ENCODE measurements at regions not wholly inside any gene's neighbourhood (a gene's known extent, or its start where the extent isn't known, plus 50 kb on each side); places are given as distances from the start of the nearest gene placed in this dataset.

GRCh38 chr16:80459331-80459777 is 81.4 kb upstream of the DYNLRB2 start:
- WGBS (ENCODE audit: extremely low coverage, insufficient read length, low lambda C conversion rate): no CpG with 5 or more reads among the region's 3 CpGs
- no peaks in the 10 kb centered on the region for H3K36me3 Mint-ChIP-seq (ENCODE audit: insufficient read depth in 1 of 3, low read depth in 3 of 3)
- H2BK5ac ChIP-seq (ENCODE audit: insufficient read length, low read length): no peak overlapping the region
- H3K56ac ChIP-seq (ENCODE audit: insufficient read length, low read depth, low read length): no peak overlapping the region
- TF ChIP-seq, protein P1, sequence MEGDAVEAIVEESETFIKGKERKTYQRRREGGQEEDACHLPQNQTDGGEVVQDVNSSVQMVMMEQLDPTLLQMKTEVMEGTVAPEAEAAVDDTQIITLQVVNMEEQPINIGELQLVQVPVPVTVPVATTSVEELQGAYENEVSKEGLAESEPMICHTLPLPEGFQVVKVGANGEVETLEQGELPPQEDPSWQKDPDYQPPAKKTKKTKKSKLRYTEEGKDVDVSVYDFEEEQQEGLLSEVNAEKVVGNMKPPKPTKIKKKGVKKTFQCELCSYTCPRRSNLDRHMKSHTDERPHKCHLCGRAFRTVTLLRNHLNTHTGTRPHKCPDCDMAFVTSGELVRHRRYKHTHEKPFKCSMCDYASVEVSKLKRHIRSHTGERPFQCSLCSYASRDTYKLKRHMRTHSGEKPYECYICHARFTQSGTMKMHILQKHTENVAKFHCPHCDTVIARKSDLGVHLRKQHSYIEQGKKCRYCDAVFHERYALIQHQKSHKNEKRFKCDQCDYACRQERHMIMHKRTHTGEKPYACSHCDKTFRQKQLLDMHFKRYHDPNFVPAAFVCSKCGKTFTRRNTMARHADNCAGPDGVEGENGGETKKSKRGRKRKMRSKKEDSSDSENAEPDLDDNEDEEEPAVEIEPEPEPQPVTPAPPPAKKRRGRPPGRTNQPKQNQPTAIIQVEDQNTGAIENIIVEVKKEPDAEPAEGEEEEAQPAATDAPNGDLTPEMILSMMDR (conservative IDR thresholded peaks at IDR 0.05): no peak
- H3K79me2 ChIP-seq (ENCODE audit: insufficient read depth, low read length): no peaks in the 10 kb centered on the region
- no peak for DNase-seq
- no peak overlapping the region for H3K18ac ChIP-seq (ENCODE audit: insufficient read length, low read depth, low read length)
- no peak overlapping the region for H2BK120ac ChIP-seq (ENCODE audit: low read depth, low read length, poor library complexity, severe bottlenecking)
- no peaks in the 10 kb centered on the region; a peak in 1 of 5 replicates for H3K9me3 Mint-ChIP-seq
- no peak overlapping the region for H3T11ph ChIP-seq (ENCODE audit: low read length)
- no peak overlapping the region for H4K5ac ChIP-seq (ENCODE audit: insufficient read length, low read depth, low read length)
- peaks cover 11% of the 10 kb centered on the region in 2 experiments for H3K4me1 Mint-ChIP-seq
- no peak overlapping the region for H3K4me3 Mint-ChIP-seq
- H3K4ac ChIP-seq (ENCODE audit: low read depth, low read length): no peak overlapping the region
- H2AFZ ChIP-seq (ENCODE audit: low read length): no peak overlapping the region
- no peaks in the 10 kb centered on the region for H3K27me3 ChIP-seq (ENCODE audit: insufficient read depth, low read length)
- H3K27me3 Mint-ChIP-seq (ENCODE audit: low read depth): peaks cover 8% of the 10 kb centered on the region; the same call in 1 of the 2 replicates
- H3K4me2 ChIP-seq (ENCODE audit: insufficient read depth, insufficient read length, low read length): no peak overlapping the region
- H3K4me1 ChIP-seq (ENCODE audit: insufficient read depth, low read length): no peaks in the 10 kb centered on the region
- H3K27ac Mint-ChIP-seq: no peak overlapping the region; a peak in 2 of 7 replicates
- no peak overlapping the region for H3K14ac ChIP-seq (ENCODE audit: insufficient read depth, low read length)
- H4K8ac ChIP-seq (replicated peaks; ENCODE audit: insufficient read length, low read depth, low read length): no peak overlapping the region
- no peak overlapping the region for H2BK15ac ChIP-seq (ENCODE audit: low read depth, low read length)
- no peak overlapping the region for H2BK12ac ChIP-seq (ENCODE audit: insufficient read length, low read depth, low read length)
- H3K9ac ChIP-seq (ENCODE audit: extremely low read depth, insufficient read length, low read length): no peak overlapping the region
- no peak overlapping the region for H2BK20ac ChIP-seq (ENCODE audit: low read depth, low read length, poor library complexity, severe bottlenecking)
- no peak overlapping the region for H4K91ac ChIP-seq (ENCODE audit: insufficient read length, low read depth, low read length)
- no peak overlapping the region for H3K23ac ChIP-seq (ENCODE audit: insufficient read length, low read depth, low read length)
- no peaks in the 10 kb centered on the region for H4K20me1 ChIP-seq (ENCODE audit: control insufficient read depth, insufficient read depth, insufficient read length)
- no peak overlapping the region for H3K27ac ChIP-seq (ENCODE audit: insufficient read length, low read depth, low read length)
- H3K23me2 ChIP-seq (ENCODE audit: insufficient read length, low read depth, low read length, poor library complexity, severe bottlenecking): no peaks in the 10 kb centered on the region
- no peak overlapping the region for H2AK5ac ChIP-seq (ENCODE audit: insufficient read length, low read length)
- no peaks in the 10 kb centered on the region for H3K79me1 ChIP-seq (ENCODE audit: insufficient read depth, low read depth, low read length, poor library complexity, severe bottlenecking)
- H3K9me3 ChIP-seq (ENCODE audit: control insufficient read depth, low read depth, low read length): no peaks in the 10 kb centered on the region

Measured in H9 (cell line).